ENCODE measurements at regions not wholly inside any gene's neighbourhood (a gene's known extent, or its start where the extent isn't known, plus 50 kb on each side); places are given as distances from the start of the nearest gene placed in this dataset.

- no peak for TF ChIP-seq CTCF (IDR thresholded peaks at IDR 0.05)
- no peak for TF ChIP-seq POLR2A (IDR thresholded peaks at IDR 0.05)
Measured at GRCh38 chr5:173378727-173379126, 50.5 kb upstream of the STC2 start.

Data from adrenal gland (tissue), 5 donors.